Breast epithelium (tissue), 3 donors: ENCODE measurements at regions not wholly inside any gene's neighbourhood (a gene's known extent, or its start where the extent isn't known, plus 50 kb on each side); places are given as distances from the start of the nearest gene placed in this dataset.

Experiments
- CTCF ChIP-seq, 3 donors: fragments of 450-650 bp; IDR thresholded peaks; one replicate each; pipeline ENCODE4 v1.5.1; 2016 to 2017; ENCODE audit warnings: antibody characterized with exemption in 3 of 3, mild to moderate bottlenecking in 3 of 3, moderate library complexity in 3 of 3
- POLR2A ChIP-seq: fragments of 450-650 bp; IDR thresholded peaks from one replicate; pipeline ENCODE4 v1.6.1; 2016; ENCODE audit warnings: antibody characterized with exemption, mild to moderate bottlenecking, moderate library complexity
- POLR2AphosphoS5 ChIP-seq, 3 donors: sonication (generic); formaldehyde crosslinking; IDR thresholded peaks; one replicate each; pipeline ENCODE4 v1.6.1; 2017; ENCODE audit warnings: antibody characterized with exemption in 3 of 3

- TF ChIP-seq POLR2AphosphoS5 (IDR thresholded peaks at IDR 0.05) (no peak), CTCF (IDR thresholded peaks at IDR 0.05) (no peak), POLR2A (no peak)
Measured at GRCh38 chr2:43092520-43093179, 133.8 kb downstream of the ZFP36L2 start.
